Immature natural killer cell (primary cell): ENCODE measurements at regions not wholly inside any gene's neighbourhood (a gene's known extent, or its start where the extent isn't known, plus 50 kb on each side); places are given as distances from the start of the nearest gene placed in this dataset.

ENCODE experiments used
- DNase-seq, 3 donors: peaks; one replicate each; pipeline ENCODE4 v3.0.0; 2022; ENCODE audit warnings: mixed read lengths in 1 of 3
- H3K27ac Mint-ChIP-seq, 6 donors: one replicate each; pipeline ENCODE4 v1.8.0; 2020; ENCODE audit warnings: mixed read lengths in 6 of 6, mild to moderate bottlenecking in 5 of 6, inconsistent platforms in 4 of 6, moderate library complexity in 3 of 6
- H3K27me3 Mint-ChIP-seq, 3 donors: one replicate each; pipeline ENCODE4 v1.8.0; 2020 to 2021; ENCODE audit warnings: low read depth in 3 of 3, mild to moderate bottlenecking in 3 of 3, mixed read lengths in 3 of 3, moderate library complexity in 3 of 3, inconsistent platforms in 1 of 3
- H3K36me3 Mint-ChIP-seq, 3 donors: one replicate each; pipeline ENCODE4 v1.8.0; 2020; ENCODE audit warnings: mixed read lengths in 3 of 3, inconsistent platforms in 2 of 3, mild to moderate bottlenecking in 2 of 3
- H3K4me1 Mint-ChIP-seq, 2 donors: one replicate each; pipeline ENCODE4 v1.8.0; 2020; ENCODE audit warnings: inconsistent platforms in 2 of 2, mild to moderate bottlenecking in 2 of 2, mixed read lengths in 2 of 2, moderate library complexity in 1 of 2
- H3K4me3 Mint-ChIP-seq, 5 donors: one replicate each; pipeline ENCODE4 v1.8.0; 2020; ENCODE audit warnings: mild to moderate bottlenecking in 5 of 5, mixed read lengths in 5 of 5, inconsistent platforms in 3 of 5, moderate library complexity in 3 of 5
- H3K9me3 Mint-ChIP-seq, 6 donors: one replicate each; pipeline ENCODE4 v1.8.0; 2020; ENCODE audit warnings: mild to moderate bottlenecking in 6 of 6, mixed read lengths in 6 of 6, inconsistent platforms in 4 of 6, moderate library complexity in 3 of 6

- Mint-ChIP-seq H3K27me3 (peaks cover 0 to 4% (median 0%) of the 10 kb centered on the region in 3 donors), H3K4me3 (no peak overlapping the region), H3K4me1 (no peaks in the 10 kb centered on the region), H3K36me3 (no peaks in the 10 kb centered on the region), H3K27ac (no peak overlapping the region), H3K9me3 (peaks cover 2 to 17% (median 4%) of the 10 kb centered on the region in 6 donors)
- DNase-seq = no peak
Measured at GRCh38 chr9:14031810-14032209, 282.1 kb downstream of the NFIB start.

GRCh38 chr9:14031060-14031414 lies 282.9 kb downstream of the NFIB start:
- Mint-ChIP-seq H3K27ac (no peak overlapping the region), H3K4me3 (no peak overlapping the region), H3K9me3 (peaks cover 2 to 17% (median 8%) of the 10 kb centered on the region in 6 donors), H3K4me1 (no peaks in the 10 kb centered on the region), H3K36me3 (no peaks in the 10 kb centered on the region), H3K27me3 (peaks cover 0 to 4% (median 0%) of the 10 kb centered on the region in 3 donors)
- DNase-seq = no peak

DNA sequence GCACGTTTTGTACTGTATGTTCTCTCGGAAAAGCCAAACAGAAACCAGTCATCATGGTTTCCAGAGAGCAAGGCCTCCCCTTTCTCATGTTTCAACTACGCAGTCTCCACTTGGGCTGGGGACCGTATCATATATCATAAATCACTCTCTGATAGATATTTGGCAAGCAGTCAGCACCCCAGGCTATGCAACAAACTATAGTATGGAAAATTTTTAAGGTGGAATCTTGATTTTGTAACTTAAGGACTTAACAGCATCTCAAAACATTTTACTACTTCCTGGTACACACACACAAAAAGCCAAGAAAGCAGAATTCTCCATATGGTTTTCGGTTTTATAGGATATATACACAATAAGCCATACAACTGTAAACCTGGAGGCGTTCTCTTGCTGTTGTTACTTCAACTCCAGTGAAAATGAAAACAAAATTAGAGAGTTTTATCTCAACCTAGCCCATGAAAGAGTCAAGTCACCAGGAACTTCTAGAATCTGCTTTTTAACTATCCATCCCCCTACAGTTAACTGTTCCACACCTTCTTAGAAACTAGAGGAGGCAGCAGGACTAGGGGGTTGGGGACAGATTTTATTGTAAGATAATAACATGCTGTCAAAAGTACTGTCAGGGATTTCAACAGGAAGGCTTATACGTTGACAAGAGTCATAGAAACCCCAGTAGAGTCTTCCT lies 283.4 kb downstream of the NFIB start:
- peaks cover 3 to 16% (median 8%) of the 10 kb centered on the region in 6 donors for H3K9me3 Mint-ChIP-seq
- H3K27me3 Mint-ChIP-seq = peaks cover 0 to 4% (median 0%) of the 10 kb centered on the region in 3 donors
- no peak for DNase-seq
- H3K36me3 Mint-ChIP-seq = no peaks in the 10 kb centered on the region
- no peaks in the 10 kb centered on the region for H3K4me1 Mint-ChIP-seq
- no peak overlapping the region for H3K4me3 Mint-ChIP-seq
- H3K27ac Mint-ChIP-seq = no peak overlapping the region

GRCh38 chr9:14029806-14030374 lies 284.1 kb downstream of the NFIB start:
- Mint-ChIP-seq H3K9me3 (peaks cover 3 to 12% (median 7%) of the 10 kb centered on the region in 6 donors), H3K27ac (no peak overlapping the region), H3K4me3 (no peak overlapping the region), H3K36me3 (no peaks in the 10 kb centered on the region), H3K4me1 (no peaks in the 10 kb centered on the region), H3K27me3 (peaks cover 0 to 2% (median 0%) of the 10 kb centered on the region in 3 donors)
- no peak for DNase-seq

DNA sequence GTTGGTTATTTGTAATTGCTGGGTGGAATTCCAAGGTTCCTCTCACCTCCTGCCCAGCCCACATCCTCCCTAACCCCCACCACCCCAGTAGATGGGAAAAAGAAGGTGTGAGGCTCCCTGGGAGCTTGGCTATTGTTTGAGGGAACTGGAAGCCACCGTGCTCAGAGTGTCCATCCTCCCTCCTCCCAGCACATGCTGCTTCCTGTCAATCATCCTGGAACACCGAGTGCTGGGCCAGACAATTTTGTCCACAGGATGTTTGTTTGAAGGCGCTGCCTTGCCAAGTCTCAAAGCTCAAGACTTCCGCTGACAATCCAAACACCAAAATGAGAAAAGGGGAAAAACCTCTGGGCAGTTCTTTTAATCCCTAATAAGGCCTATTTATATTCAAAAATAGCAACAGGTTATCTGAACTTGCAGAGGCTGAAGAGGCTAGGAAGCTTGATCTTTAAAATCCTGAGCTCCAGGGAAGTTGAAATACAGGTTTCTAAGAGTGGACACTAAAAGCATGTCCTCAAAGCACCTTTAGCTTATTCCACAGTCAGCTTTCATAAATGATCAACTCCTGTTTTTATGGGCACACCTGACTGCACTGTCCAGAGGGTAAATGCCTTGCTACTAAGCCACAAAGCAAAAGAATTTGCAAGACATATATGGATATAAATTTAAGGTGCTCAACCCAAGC lies 286.7 kb downstream of the NFIB start:
- no peaks in the 10 kb centered on the region for H3K4me1 Mint-ChIP-seq
- no peak for DNase-seq
- no peaks in the 10 kb centered on the region for H3K36me3 Mint-ChIP-seq
- H3K27ac Mint-ChIP-seq = no peak overlapping the region
- H3K9me3 Mint-ChIP-seq = peaks cover 5 to 14% (median 7%) of the 10 kb centered on the region in 6 donors
- H3K27me3 Mint-ChIP-seq = peaks cover 0 to under 1% (median 0%) of the 10 kb centered on the region in 3 donors
- H3K4me3 Mint-ChIP-seq = no peak overlapping the region

DNA sequence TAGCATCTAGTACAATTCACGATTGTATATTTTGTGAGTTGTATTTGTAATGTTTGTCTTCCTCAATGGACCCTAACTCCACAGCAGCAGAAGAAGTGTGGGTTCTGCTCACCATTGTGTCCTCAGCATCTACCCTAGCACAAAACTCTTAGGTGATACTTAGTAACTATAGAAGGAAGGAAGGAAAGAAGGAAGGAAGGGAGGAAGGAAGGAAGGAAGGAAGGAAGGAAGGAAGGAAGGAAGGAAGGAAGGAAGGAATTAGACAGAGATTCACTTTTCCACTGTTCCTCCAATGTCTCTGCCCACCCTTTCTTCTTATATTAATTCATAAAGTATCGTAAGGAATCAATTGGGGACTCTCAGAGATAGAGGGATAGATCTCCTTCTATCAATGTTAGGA lies 288.2 kb downstream of the NFIB start:
- Mint-ChIP-seq H3K9me3 (peaks cover 5 to 14% (median 7%) of the 10 kb centered on the region in 6 donors), H3K4me1 (no peaks in the 10 kb centered on the region), H3K36me3 (no peaks in the 10 kb centered on the region), H3K27ac (no peak overlapping the region), H3K27me3 (no peaks in the 10 kb centered on the region), H3K4me3 (no peak overlapping the region)
- DNase-seq = no peak

GRCh38 chr9:14023285-14023684 lies 290.7 kb downstream of the NFIB start:
- peaks cover 0 to 4% (median 0%) of the 10 kb centered on the region in 3 donors for H3K36me3 Mint-ChIP-seq
- H3K27ac Mint-ChIP-seq = no peak overlapping the region
- H3K4me3 Mint-ChIP-seq = no peak overlapping the region
- H3K27me3 Mint-ChIP-seq = no peaks in the 10 kb centered on the region
- H3K4me1 Mint-ChIP-seq = no peaks in the 10 kb centered on the region
- peaks cover 10 to 17% (median 12%) of the 10 kb centered on the region in 6 donors for H3K9me3 Mint-ChIP-seq
- no peak for DNase-seq

- H3K27ac Mint-ChIP-seq = no peak overlapping the region
- no peaks in the 10 kb centered on the region for H3K4me1 Mint-ChIP-seq
- peaks cover 10 to 17% (median 12%) of the 10 kb centered on the region in 6 donors for H3K9me3 Mint-ChIP-seq
- H3K27me3 Mint-ChIP-seq = no peaks in the 10 kb centered on the region
- no peak for DNase-seq
- no peak overlapping the region for H3K4me3 Mint-ChIP-seq
- H3K36me3 Mint-ChIP-seq = peaks cover 0 to 4% (median 0%) of the 10 kb centered on the region in 3 donors
Measured at GRCh38 chr9:14021871-14022525, 291.9 kb downstream of the NFIB start.

- no peak for DNase-seq
- Mint-ChIP-seq H3K27me3 (no peaks in the 10 kb centered on the region), H3K27ac (no peak overlapping the region), H3K9me3 (peaks cover 6 to 24% (median 14%) of the 10 kb centered on the region in 6 donors), H3K4me1 (no peaks in the 10 kb centered on the region), H3K36me3 (peaks cover 0 to 4% (median 4%) of the 10 kb centered on the region in 3 donors), H3K4me3 (no peak overlapping the region)
Measured at GRCh38 chr9:14018081-14018480, 295.9 kb downstream of the NFIB start.

GRCh38 chr9:14014744-14015143 lies 299.2 kb downstream of the NFIB start:
- Mint-ChIP-seq H3K4me3 (no peak overlapping the region), H3K36me3 (peaks cover 0 to 4% (median 0%) of the 10 kb centered on the region in 3 donors), H3K4me1 (no peaks in the 10 kb centered on the region), H3K9me3 (peaks cover 0 to 24% (median 8%) of the 10 kb centered on the region in 6 donors), H3K27ac (no peak overlapping the region), H3K27me3 (peaks cover 0 to 3% (median 0%) of the 10 kb centered on the region in 3 donors)
- DNase-seq = no peak

DNA sequence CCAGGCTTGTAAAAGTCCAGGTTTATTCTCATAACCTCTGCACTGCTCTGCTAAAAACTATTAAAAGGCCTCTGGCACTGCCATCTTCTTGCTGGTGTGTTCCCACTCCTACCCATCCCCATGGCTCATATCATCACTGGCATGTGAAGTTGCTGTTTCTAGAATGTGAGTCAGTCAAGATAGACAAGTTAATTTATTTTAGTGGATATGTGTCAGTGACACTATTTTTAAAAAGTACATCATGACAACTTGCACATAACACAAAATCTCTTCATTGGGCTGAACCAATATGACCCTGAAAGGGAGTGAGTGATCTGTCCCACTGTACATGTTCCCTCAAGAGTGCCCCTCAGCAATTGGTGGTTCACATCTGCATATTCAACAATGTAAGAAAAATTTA lies 299.7 kb downstream of the NFIB start:
- Mint-ChIP-seq H3K4me1 (no peaks in the 10 kb centered on the region), H3K9me3 (peaks cover 0 to 24% (median 8%) of the 10 kb centered on the region in 6 donors), H3K36me3 (peaks cover 0 to 4% (median 0%) of the 10 kb centered on the region in 3 donors), H3K27me3 (peaks cover 0 to 3% (median 0%) of the 10 kb centered on the region in 3 donors), H3K4me3 (no peak overlapping the region), H3K27ac (no peak overlapping the region)
- DNase-seq = no peak

- H3K4me3 Mint-ChIP-seq = no peak overlapping the region
- H3K27me3 Mint-ChIP-seq = peaks cover 0 to 3% (median 0%) of the 10 kb centered on the region in 3 donors
- peaks cover 0 to 4% (median 0%) of the 10 kb centered on the region in 3 donors for H3K36me3 Mint-ChIP-seq
- no peaks in the 10 kb centered on the region for H3K4me1 Mint-ChIP-seq
- no peak overlapping the region for H3K27ac Mint-ChIP-seq
- no peak for DNase-seq
- H3K9me3 Mint-ChIP-seq = peaks cover 3 to 26% (median 9%) of the 10 kb centered on the region in 6 donors
Measured at GRCh38 chr9:14011799-14012560, 302.0 kb downstream of the NFIB start.

- no peaks in the 10 kb centered on the region for H3K36me3 Mint-ChIP-seq
- peaks cover 0 to 3% (median 0%) of the 10 kb centered on the region in 3 donors for H3K27me3 Mint-ChIP-seq
- peaks cover 2 to 20% (median 11%) of the 10 kb centered on the region in 6 donors for H3K9me3 Mint-ChIP-seq
- H3K4me1 Mint-ChIP-seq = no peaks in the 10 kb centered on the region
- H3K27ac Mint-ChIP-seq = no peak overlapping the region
- no peak overlapping the region for H3K4me3 Mint-ChIP-seq
- no peak for DNase-seq
Measured at GRCh38 chr9:14007190-14007769, 306.7 kb downstream of the NFIB start.
